HUES48 (cell line): ENCODE measurements at regions not wholly inside any gene's neighbourhood (a gene's known extent, or its start where the extent isn't known, plus 50 kb on each side); places are given as distances from the start of the nearest gene placed in this dataset.
"Not testable (repeated sequence)": the region's sequence is repeated elsewhere in the genome, so short reads cannot be mapped to it uniquely, and the experiment has no call there.

Source experiments
- H3K27ac ChIP-seq: one replicate; pipeline ENCODE4 v1.7.0; 2013; ENCODE audit warnings: low read depth, low read length, inconsistent platforms
- H3K27me3 ChIP-seq: 2 replicates; pipeline ENCODE4 v1.6.1; 2013; ENCODE audit warnings: mild to moderate bottlenecking, low read length; ENCODE audit not compliant: control insufficient read depth, insufficient read depth
- H3K36me3 ChIP-seq: 2 replicates; pipeline ENCODE4 v1.6.1; 2013; ENCODE audit warnings: low read length; ENCODE audit not compliant: control insufficient read depth, insufficient read depth
- H3K4me1 ChIP-seq: 2 replicates; pipeline ENCODE4 v1.6.1; 2013; ENCODE audit warnings: mild to moderate bottlenecking, low read length; ENCODE audit not compliant: control insufficient read depth, insufficient read depth
- H3K4me3 ChIP-seq: 2 replicates; pipeline ENCODE4 v1.5.1; 2013; ENCODE audit warnings: mild to moderate bottlenecking, low read depth, low read length
- H3K9ac ChIP-seq: 2 replicates; pipeline ENCODE4 v1.6.1; 2013; ENCODE audit warnings: mild to moderate bottlenecking, low read depth, low read length, moderate library complexity
- H3K9me3 ChIP-seq: 2 replicates; pipeline ENCODE4 v1.6.1; 2013; ENCODE audit warnings: low read length; ENCODE audit not compliant: control insufficient read depth, insufficient read depth

GRCh38 chr1:10943041-10943440 lies 69.4 kb upstream of the TARDBP start:
- 0 out of 2 replicates have a peak, but pooled peaks cover 3% of the 10 kb centered on the region for H3K27me3 ChIP-seq
- H3K9me3 ChIP-seq = no peaks in the 10 kb centered on the region
- H3K4me1 ChIP-seq = peaks cover 5% of the 10 kb centered on the region; the same call in 1 of the 2 replicates
- H3K9ac ChIP-seq = no peak overlapping the region
- H3K27ac ChIP-seq = no peak overlapping the region
- no peaks in the 10 kb centered on the region for H3K36me3 ChIP-seq
- H3K4me3 ChIP-seq = no peak overlapping the region

GRCh38 chr1:10943991-10944730 lies 68.3 kb upstream of the TARDBP start:
- Histone ChIP-seq H3K9me3 (no peaks in the 10 kb centered on the region), H3K9ac (no peak overlapping the region), H3K4me1 (peaks cover 5% of the 10 kb centered on the region; the same call in 1 of the 2 replicates), H3K4me3 (no peak overlapping the region), H3K27me3 (0 out of 2 replicates have a peak, but pooled peaks cover 3% of the 10 kb centered on the region), H3K36me3 (no peaks in the 10 kb centered on the region), H3K27ac (no peak overlapping the region)

- H3K36me3 ChIP-seq = no peaks in the 10 kb centered on the region
- 0 out of 2 replicates have a peak, but pooled peaks cover 3% of the 10 kb centered on the region for H3K27me3 ChIP-seq
- no peak overlapping the region for H3K27ac ChIP-seq
- H3K9ac ChIP-seq = no peak overlapping the region
- H3K9me3 ChIP-seq = no peaks in the 10 kb centered on the region
- no peak overlapping the region for H3K4me3 ChIP-seq
- H3K4me1 ChIP-seq = peaks cover 5% of the 10 kb centered on the region; the same call in 1 of the 2 replicates
Observed at GRCh38 chr1:10945991-10946509, 66.4 kb upstream of the TARDBP start.

- Histone ChIP-seq H3K9ac (no peak overlapping the region), H3K27me3 (0 out of 2 replicates have a peak, but pooled peaks cover 3% of the 10 kb centered on the region), H3K9me3 (no peaks in the 10 kb centered on the region), H3K27ac (no peak overlapping the region), H3K4me3 (no peak overlapping the region), H3K36me3 (no peaks in the 10 kb centered on the region), H3K4me1 (peaks cover 5% of the 10 kb centered on the region; the same call in 1 of the 2 replicates)
Observed at GRCh38 chr1:10947181-10947580, 65.3 kb upstream of the TARDBP start.

- H3K27me3 ChIP-seq = 0 out of 2 replicates have a peak, but pooled peaks cover 3% of the 10 kb centered on the region
- H3K27ac ChIP-seq = no peak overlapping the region
- H3K4me3 ChIP-seq = no peak overlapping the region
Observed at GRCh38 chr1:10947691-10948462, 64.6 kb upstream of the TARDBP start.

GRCh38 chr1:10948463-10948775 lies 64.0 kb upstream of the TARDBP start:
- Histone ChIP-seq H3K9me3 (no peaks in the 10 kb centered on the region), H3K27me3 (0 out of 2 replicates have a peak, but pooled peaks cover 3% of the 10 kb centered on the region), H3K9ac (no peak overlapping the region), H3K4me1 (peaks cover 2% of the 10 kb centered on the region; the same call in 1 of the 2 replicates), H3K36me3 (no peaks in the 10 kb centered on the region), H3K4me3 (no peak overlapping the region), H3K27ac (no peak overlapping the region)

More at GRCh38 chr1:10947691-10948462, 64.6 kb upstream of the TARDBP start:
- Histone ChIP-seq H3K4me1 (peaks cover 5% of the 10 kb centered on the region; the same call in 1 of the 2 replicates), H3K36me3 (no peaks in the 10 kb centered on the region), H3K9me3 (no peaks in the 10 kb centered on the region), H3K9ac (no peak overlapping the region)

GRCh38 chr1:10950316-10951172 lies 61.9 kb upstream of the TARDBP start:
- no peak overlapping the region for H3K4me3 ChIP-seq
- no peak overlapping the region for H3K27ac ChIP-seq
- H3K27me3 ChIP-seq = no peaks in the 10 kb centered on the region
- H3K9ac ChIP-seq = no peak overlapping the region
- no peaks in the 10 kb centered on the region for H3K9me3 ChIP-seq
- no peaks in the 10 kb centered on the region for H3K36me3 ChIP-seq
- no peaks in the 10 kb centered on the region for H3K4me1 ChIP-seq

GRCh38 chr1:10951298-10951697 lies 61.2 kb upstream of the TARDBP start:
- H3K27ac ChIP-seq, H3K9ac ChIP-seq, H3K4me1 ChIP-seq, H3K9me3 ChIP-seq, H3K27me3 ChIP-seq, H3K4me3 ChIP-seq, H3K36me3 ChIP-seq: not testable (repeated sequence)

- Histone ChIP-seq H3K9ac (no peak overlapping the region), H3K27me3 (no peaks in the 10 kb centered on the region), H3K27ac (no peak overlapping the region), H3K4me1 (no peaks in the 10 kb centered on the region), H3K4me3 (no peak overlapping the region), H3K9me3 (no peaks in the 10 kb centered on the region), H3K36me3 (no peaks in the 10 kb centered on the region)
Observed at GRCh38 chr1:10951961-10952360, 60.5 kb upstream of the TARDBP start.

GRCh38 chr1:10953505-10954193 lies 58.8 kb upstream of the TARDBP start:
- Histone ChIP-seq H3K9me3 (no peaks in the 10 kb centered on the region), H3K27ac (no peak overlapping the region), H3K9ac (no peak overlapping the region), H3K4me3 (no peak overlapping the region), H3K36me3 (no peaks in the 10 kb centered on the region), H3K4me1 (peaks cover 8% of the 10 kb centered on the region; the same call in 1 of the 2 replicates), H3K27me3 (no peaks in the 10 kb centered on the region)
